Fibroblast of lung (primary cell): ENCODE measurements at regions not wholly inside any gene's neighbourhood (a gene's known extent, or its start where the extent isn't known, plus 50 kb on each side); places are given as distances from the start of the nearest gene placed in this dataset.

ENCODE experiments used
- CTCF ChIP-seq, 2 donors: IDR thresholded peaks in 1 of 2; conservative IDR thresholded peaks in 1 of 2; 1 replicate in 1 of 2; 2 replicates in 1 of 2; pipeline ENCODE4 v1.5.1; 2011 to 2012; ENCODE audit warnings: low read length in 2 of 2, control low read depth in 1 of 2, inconsistent platforms in 1 of 2, low read depth in 1 of 2, mild to moderate bottlenecking in 1 of 2
- EZH2 ChIP-seq: IDR thresholded peaks from 2 replicates; pipeline ENCODE4 v1.5.1; 2012; ENCODE audit warnings: low read length, control low read depth, mild to moderate bottlenecking; ENCODE audit errors: missing control alignments

- TF ChIP-seq CTCF (conservative IDR thresholded peaks at IDR 0.05 in 1 of 2, IDR thresholded peaks at IDR 0.05 in 1 of 2; ENCODE audit: low read depth in 1 of 2, low read length in 2 of 2): no peak
- no peak for TF ChIP-seq EZH2
Measured at GRCh38 chr6:41470331-41471063, 75.7 kb upstream of the FOXP4 start.
